ENCODE measurements at regions not wholly inside any gene's neighbourhood (a gene's known extent, or its start where the extent isn't known, plus 50 kb on each side); places are given as distances from the start of the nearest gene placed in this dataset.

GRCh38 chr2:38438883-38439612 lies 62.0 kb upstream of the ATL2 start:
- TF ChIP-seq RFX5 (IDR thresholded peaks at IDR 0.05) (no peak), CTCF (IDR thresholded peaks at IDR 0.05) (no peak), JUNB (IDR thresholded peaks at IDR 0.05) (no peak), REST (IDR thresholded peaks at IDR 0.05) (no peak), ELK1 (IDR thresholded peaks at IDR 0.05; ENCODE audit: low read depth, low read length) (no peak), POLR2A (IDR thresholded peaks at IDR 0.05; ENCODE audit: low read length) (no peak), SMC3 (IDR thresholded peaks at IDR 0.05) (no peak), TFCP2L1 (CRISPR knock-in tag; IDR thresholded peaks at IDR 0.05) (no peak), BHLHE40 (IDR thresholded peaks at IDR 0.05; ENCODE audit: low read depth, low read length) (no peak)

Data from A549 (cell line).